Lung (tissue), 11 donors: ENCODE measurements at regions not wholly inside any gene's neighbourhood (a gene's known extent, or its start where the extent isn't known, plus 50 kb on each side); places are given as distances from the start of the nearest gene placed in this dataset.

Experiments
- ATAC-seq: fragments of 200-7000 bp; cut with Tn5 transposase; one replicate; pipeline ENCODE4 v1.9.1; 2020; ENCODE audit warnings: moderate number of reproducible peaks; ENCODE audit not compliant: insufficient read depth, low FRiP score
- DNase-seq, 3 donors: peaks; one replicate each; pipeline ENCODE4 v3.0.0-alpha.2; 2013 to 2017
- H3K27ac ChIP-seq, 2 donors: one replicate each; pipeline ENCODE4 v1.5.1; 2013; ENCODE audit warnings: mild to moderate bottlenecking in 2 of 2, moderate library complexity in 2 of 2, control low read depth in 1 of 2, inconsistent platforms in 1 of 2, low read depth in 1 of 2, low read length in 1 of 2
- H3K27me3 ChIP-seq, 3 donors: one replicate each; pipeline ENCODE4 v1.5.1; 2013; ENCODE audit warnings: low read length in 2 of 3; ENCODE audit not compliant: control insufficient read depth in 3 of 3, insufficient read depth in 3 of 3
- H3K36me3 ChIP-seq, 4 donors: one replicate each; pipeline ENCODE4 v1.5.1; 2013; ENCODE audit warnings: low read length in 4 of 4, mild to moderate bottlenecking in 1 of 4, moderate library complexity in 1 of 4; ENCODE audit not compliant: control insufficient read depth in 4 of 4, insufficient read depth in 4 of 4
- H3K4me1 ChIP-seq, 5 donors: one replicate each; pipeline ENCODE4 v1.5.1; 2013; ENCODE audit warnings: low read length in 5 of 5, mild to moderate bottlenecking in 2 of 5, moderate library complexity in 1 of 5; ENCODE audit not compliant: control insufficient read depth in 5 of 5, insufficient read depth in 5 of 5
- H3K4me3 ChIP-seq: one replicate; pipeline ENCODE4 v1.5.1; 2013; ENCODE audit warnings: mild to moderate bottlenecking, control low read depth, moderate library complexity
- H3K9ac ChIP-seq, 2 donors: one replicate each; pipeline ENCODE4 v1.5.1; 2013; ENCODE audit warnings: low read length in 2 of 2, control low read depth in 1 of 2; ENCODE audit not compliant: insufficient read depth in 1 of 2
- H3K9me3 ChIP-seq, 4 donors: one replicate each; pipeline ENCODE4 v1.5.1; 2013; ENCODE audit warnings: low read length in 3 of 4, mild to moderate bottlenecking in 1 of 4, moderate library complexity in 1 of 4; ENCODE audit not compliant: control insufficient read depth in 4 of 4, insufficient read depth in 3 of 4
- WGBS, 2 donors: extraction: QIAGEN DNeasy Blood & Tissue Kit; methylation state at CpG; one replicate each; pipeline ENCODE4 v1.1.7; 2013; 5-methylcytosine and 5-hydroxymethylcytosine counted together
- TF ChIP-seq, protein P1 (sequence below): IDR thresholded peaks from 2 replicates; pipeline ENCODE4 v1.5.1; 2012; ENCODE audit warnings: mild to moderate bottlenecking; ENCODE audit errors: control extremely low read depth, extremely low read depth
- donor health status: control.
- donor health status: control.
- donor health status: Bipolar disorder and iron deficiency.
- donor health status: healthy.
- donor health status: DM: yes; HTN: yes; CAD: no.

DNA sequence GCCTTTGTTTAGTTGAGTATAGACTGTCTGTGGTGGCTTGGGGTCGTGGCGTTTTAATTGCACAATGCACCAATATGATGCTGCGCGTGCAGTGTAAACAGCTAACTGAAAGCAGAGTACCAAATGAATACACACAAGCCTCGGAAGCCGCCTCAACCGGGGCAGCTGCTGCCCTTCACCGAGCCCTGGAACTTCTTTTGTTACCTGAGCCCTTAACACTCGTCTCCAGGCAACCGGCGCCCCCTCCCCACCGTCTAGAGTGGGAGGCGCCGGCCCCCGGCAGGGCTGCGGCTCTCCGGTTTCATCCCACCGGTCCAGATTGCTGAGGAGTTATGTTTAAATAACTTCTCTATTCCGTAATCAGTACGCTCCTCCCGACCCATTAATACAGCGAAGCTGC is 173.2 kb upstream of the TBL1X start:
- no peak overlapping the region for H3K9ac ChIP-seq
- H3K27me3 ChIP-seq, result peaks cover 0 to 48% (median 40%) of the 10 kb centered on the region in 3 donors
- DNase-seq (peak in 2 of 3 donors; percentile 54 to 58), ATAC-seq (no peak)
- H3K9me3 ChIP-seq, result peaks cover 0 to 2% (median 0%) of the 10 kb centered on the region in 4 donors
- no peak overlapping the region for H3K4me3 ChIP-seq
- H3K4me1 ChIP-seq, result peaks cover 0 to 6% (median 0%) of the 10 kb centered on the region in 5 donors
- H3K36me3 ChIP-seq, result no peaks in the 10 kb centered on the region
- TF ChIP-seq, protein P1, sequence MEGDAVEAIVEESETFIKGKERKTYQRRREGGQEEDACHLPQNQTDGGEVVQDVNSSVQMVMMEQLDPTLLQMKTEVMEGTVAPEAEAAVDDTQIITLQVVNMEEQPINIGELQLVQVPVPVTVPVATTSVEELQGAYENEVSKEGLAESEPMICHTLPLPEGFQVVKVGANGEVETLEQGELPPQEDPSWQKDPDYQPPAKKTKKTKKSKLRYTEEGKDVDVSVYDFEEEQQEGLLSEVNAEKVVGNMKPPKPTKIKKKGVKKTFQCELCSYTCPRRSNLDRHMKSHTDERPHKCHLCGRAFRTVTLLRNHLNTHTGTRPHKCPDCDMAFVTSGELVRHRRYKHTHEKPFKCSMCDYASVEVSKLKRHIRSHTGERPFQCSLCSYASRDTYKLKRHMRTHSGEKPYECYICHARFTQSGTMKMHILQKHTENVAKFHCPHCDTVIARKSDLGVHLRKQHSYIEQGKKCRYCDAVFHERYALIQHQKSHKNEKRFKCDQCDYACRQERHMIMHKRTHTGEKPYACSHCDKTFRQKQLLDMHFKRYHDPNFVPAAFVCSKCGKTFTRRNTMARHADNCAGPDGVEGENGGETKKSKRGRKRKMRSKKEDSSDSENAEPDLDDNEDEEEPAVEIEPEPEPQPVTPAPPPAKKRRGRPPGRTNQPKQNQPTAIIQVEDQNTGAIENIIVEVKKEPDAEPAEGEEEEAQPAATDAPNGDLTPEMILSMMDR, result no peak
- 11 to 12% methylated on average over 22 of the region's 22 CpGs for WGBS, 2 donors
- H3K27ac ChIP-seq, result no peak overlapping the region

DNA sequence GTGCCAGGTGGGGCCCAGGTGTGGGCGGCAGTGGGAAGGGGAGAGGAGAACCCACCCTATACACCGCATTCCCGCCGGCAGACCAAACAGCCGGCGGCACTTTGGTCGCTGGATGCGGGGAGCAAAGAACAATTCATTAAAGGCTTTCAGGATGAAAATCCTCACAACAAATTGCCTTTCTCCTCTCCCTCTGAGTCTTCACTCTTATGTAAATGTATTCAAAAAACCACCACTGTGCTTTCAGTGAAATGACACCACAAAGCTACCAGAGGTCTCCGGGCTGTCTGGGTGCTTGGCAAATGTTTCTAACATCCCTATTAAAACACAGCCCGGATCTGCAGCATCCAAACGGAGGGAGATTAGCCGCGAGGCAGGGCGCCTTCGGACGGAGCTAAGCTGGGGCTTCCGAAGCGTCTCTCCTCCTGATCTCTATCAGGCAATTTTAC is 171.8 kb upstream of the TBL1X start:
- Histone ChIP-seq H3K27me3 (peaks cover 0 to 50% (median 42%) of the 10 kb centered on the region in 3 donors), H3K27ac (no peak overlapping the region), H3K9ac (no peak overlapping the region), H3K4me1 (peaks cover 0 to 6% (median 0%) of the 10 kb centered on the region in 5 donors), H3K4me3 (no peak overlapping the region), H3K36me3 (no peaks in the 10 kb centered on the region), H3K9me3 (peaks cover 0 to 2% (median 0%) of the 10 kb centered on the region in 4 donors)
- ATAC-seq (no peak), DNase-seq (peak in 2 of 3 donors; percentile 32 to 49)
- 28 to 29% methylated on average over 17 to 18 of the region's 18 CpGs for WGBS, 2 donors
- TF ChIP-seq, protein P1, result no peak

DNA sequence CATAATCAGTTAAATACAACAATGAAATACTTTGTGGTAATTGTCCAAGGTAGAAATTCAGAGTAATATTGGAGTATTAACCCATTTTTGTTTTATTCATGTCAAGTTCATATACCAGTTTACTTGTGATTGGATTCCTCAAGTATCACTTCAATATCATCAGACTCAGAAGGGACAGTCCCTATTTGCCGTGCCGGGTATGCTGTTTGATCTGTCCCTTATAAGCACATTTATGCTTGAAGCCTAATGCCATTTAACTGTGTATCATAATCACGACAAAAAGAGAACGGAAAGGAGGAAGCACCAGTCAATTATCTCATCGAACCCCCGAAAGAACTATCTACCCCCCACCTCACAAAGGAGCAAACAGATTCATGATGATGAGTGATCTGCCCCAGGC is 171.0 kb upstream of the TBL1X start:
- WGBS, 2 donors, result 51 to 53% methylated on average over 6 of the region's 6 CpGs
- ATAC-seq, result no peak
- DNase-seq, result no peak
- Histone ChIP-seq H3K36me3 (no peaks in the 10 kb centered on the region), H3K27ac (no peak overlapping the region), H3K9me3 (peaks cover 0 to 2% (median 0%) of the 10 kb centered on the region in 4 donors), H3K27me3 (peaks cover 0 to 46% (median 39%) of the 10 kb centered on the region in 3 donors), H3K4me3 (no peak overlapping the region), H3K4me1 (peaks cover 0 to 6% (median 0%) of the 10 kb centered on the region in 5 donors), H3K9ac (no peak overlapping the region)
- TF ChIP-seq, protein P1, result no peak

DNA sequence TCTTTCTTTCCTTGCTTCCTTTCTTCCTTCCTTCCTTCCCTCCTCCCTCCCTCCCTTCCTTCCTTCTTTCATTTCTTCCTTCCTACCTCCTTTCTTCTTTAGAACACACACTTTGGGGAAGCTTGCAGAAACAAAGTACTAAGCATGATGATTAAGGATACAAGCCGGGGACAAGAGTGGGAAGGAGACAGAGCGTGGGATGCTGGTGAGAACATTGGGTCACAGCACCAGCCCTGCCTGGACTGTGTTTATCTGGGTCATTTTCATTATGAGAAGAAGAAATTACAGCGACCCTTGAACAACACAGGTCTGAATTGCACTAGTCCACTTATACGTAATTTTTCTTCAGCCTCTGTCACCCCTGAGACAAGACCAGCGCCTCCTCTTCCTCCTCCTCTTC is 169.3 kb upstream of the TBL1X start:
- peaks cover 0 to 6% (median 0%) of the 10 kb centered on the region in 5 donors for H3K4me1 ChIP-seq
- H3K36me3 ChIP-seq, result no peaks in the 10 kb centered on the region
- no peak overlapping the region for H3K9ac ChIP-seq
- peaks cover 0 to 46% (median 34%) of the 10 kb centered on the region in 3 donors for H3K27me3 ChIP-seq
- no peak for DNase-seq
- ATAC-seq, result no peak
- 87 to 96% methylated on average over 5 of the region's 5 CpGs for whole genome bisulfite sequencing, 2 donors
- H3K27ac ChIP-seq, result no peak overlapping the region
- TF ChIP-seq, protein P1, result no peak
- no peak overlapping the region for H3K4me3 ChIP-seq
- H3K9me3 ChIP-seq, result peaks cover 0 to 2% (median 0%) of the 10 kb centered on the region in 4 donors
